ENCODE measurements at regions not wholly inside any gene's neighbourhood (a gene's known extent, or its start where the extent isn't known, plus 50 kb on each side); places are given as distances from the start of the nearest gene placed in this dataset.

GRCh38 chr20:61073376-61073775, 178.7 kb upstream of the CDH4 start:
- TF ChIP-seq, protein P1, sequence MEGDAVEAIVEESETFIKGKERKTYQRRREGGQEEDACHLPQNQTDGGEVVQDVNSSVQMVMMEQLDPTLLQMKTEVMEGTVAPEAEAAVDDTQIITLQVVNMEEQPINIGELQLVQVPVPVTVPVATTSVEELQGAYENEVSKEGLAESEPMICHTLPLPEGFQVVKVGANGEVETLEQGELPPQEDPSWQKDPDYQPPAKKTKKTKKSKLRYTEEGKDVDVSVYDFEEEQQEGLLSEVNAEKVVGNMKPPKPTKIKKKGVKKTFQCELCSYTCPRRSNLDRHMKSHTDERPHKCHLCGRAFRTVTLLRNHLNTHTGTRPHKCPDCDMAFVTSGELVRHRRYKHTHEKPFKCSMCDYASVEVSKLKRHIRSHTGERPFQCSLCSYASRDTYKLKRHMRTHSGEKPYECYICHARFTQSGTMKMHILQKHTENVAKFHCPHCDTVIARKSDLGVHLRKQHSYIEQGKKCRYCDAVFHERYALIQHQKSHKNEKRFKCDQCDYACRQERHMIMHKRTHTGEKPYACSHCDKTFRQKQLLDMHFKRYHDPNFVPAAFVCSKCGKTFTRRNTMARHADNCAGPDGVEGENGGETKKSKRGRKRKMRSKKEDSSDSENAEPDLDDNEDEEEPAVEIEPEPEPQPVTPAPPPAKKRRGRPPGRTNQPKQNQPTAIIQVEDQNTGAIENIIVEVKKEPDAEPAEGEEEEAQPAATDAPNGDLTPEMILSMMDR (conservative IDR thresholded peaks at IDR 0.05) = no peak
- TF ChIP-seq ZFX (IDR thresholded peaks at IDR 0.05) = no peak
